GM12878 (cell line): ENCODE measurements at regions not wholly inside any gene's neighbourhood (a gene's known extent, or its start where the extent isn't known, plus 50 kb on each side); places are given as distances from the start of the nearest gene placed in this dataset.
"Not testable (repeated sequence)": the region's sequence is repeated elsewhere in the genome, so short reads cannot be mapped to it uniquely, and the experiment has no call there.

Experiments
- DPF2 ChIP-seq: fragments of 450-650 bp; IDR thresholded peaks from 2 replicates; pipeline ENCODE4 v1.6.1; 2017; ENCODE audit warnings: mild to moderate bottlenecking
- SIN3A ChIP-seq: IDR thresholded peaks from 2 replicates; pipeline ENCODE4 v1.6.1; 2012; ENCODE audit warnings: low read depth, low read length, improper control_type of control experiment

DNA sequence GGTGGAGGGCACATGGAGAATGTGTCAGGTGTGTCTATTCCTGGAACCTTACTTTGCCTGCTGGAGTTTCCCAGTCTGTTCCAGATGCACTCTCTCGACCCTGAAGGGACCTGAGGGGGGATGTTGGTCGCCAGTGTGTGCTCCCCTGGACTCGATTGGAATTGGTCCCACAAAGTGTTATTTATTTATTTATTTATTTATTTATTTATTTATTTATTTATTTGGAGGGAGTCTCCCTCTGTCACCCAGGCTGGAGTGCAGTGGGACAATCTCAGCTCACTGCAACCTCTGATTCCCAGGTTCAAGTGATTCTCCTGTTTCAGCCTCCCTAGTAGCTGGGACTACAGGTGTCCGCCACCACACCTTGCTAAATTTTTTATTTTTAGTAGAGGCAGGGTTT is 329.1 kb upstream of the ZNF337 start:
- not testable (repeated sequence) for TF ChIP-seq SIN3A, DPF2
